ENCODE measurements at regions not wholly inside any gene's neighbourhood (a gene's known extent, or its start where the extent isn't known, plus 50 kb on each side); places are given as distances from the start of the nearest gene placed in this dataset.

DNA sequence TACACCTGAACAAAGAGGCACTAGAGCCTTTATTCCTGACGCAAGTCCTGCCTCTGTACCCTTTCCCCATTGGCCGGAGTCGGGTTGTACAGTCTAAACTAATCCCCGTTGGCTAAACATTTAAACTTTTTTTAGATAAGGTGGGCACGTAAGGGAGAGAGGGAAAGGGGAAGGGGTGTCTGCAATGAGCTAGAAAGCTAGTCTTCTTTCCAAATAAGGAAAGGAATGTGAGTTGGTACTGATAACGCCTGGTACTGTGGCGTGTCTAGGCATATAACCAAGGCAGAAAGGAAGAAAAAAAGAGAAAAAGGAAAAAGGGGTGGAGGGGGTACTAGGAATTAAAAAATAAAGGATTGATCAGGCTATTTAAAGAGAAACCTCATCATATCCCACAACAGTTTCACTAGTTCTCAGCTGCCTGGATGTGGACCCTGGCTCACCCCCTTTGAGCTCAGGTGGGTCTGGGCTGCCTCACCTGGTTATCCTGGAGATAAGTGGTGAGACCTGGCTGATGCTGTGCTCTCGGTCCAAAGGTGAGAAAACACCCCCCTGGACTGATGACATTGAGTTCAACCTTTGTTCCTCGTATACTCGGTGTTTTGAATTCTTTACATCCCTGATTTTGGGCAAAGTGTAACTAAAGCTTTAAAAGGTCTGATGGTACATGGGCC lies 90.9 kb upstream of the EEF2KMT start:
- TF ChIP-seq CTCF (IDR thresholded peaks at IDR 0.05 in 8 of 11, conservative IDR thresholded peaks at IDR 0.05 in 3 of 11) = no peak
- no peak for TF ChIP-seq POLR2A (IDR thresholded peaks at IDR 0.05)
- TF ChIP-seq POLR2AphosphoS5 (IDR thresholded peaks at IDR 0.05) = no peak
